Gastrocnemius medialis (tissue), 4 donors: ENCODE measurements at regions not wholly inside any gene's neighbourhood (a gene's known extent, or its start where the extent isn't known, plus 50 kb on each side); places are given as distances from the start of the nearest gene placed in this dataset.

Experiments
- CTCF ChIP-seq, 5 experiments: fragments of 450-650 bp in 3 of 5; fragments of 200-600 bp in 2 of 5; sonication (generic) in 2 of 5; IDR thresholded peaks in 4 of 5; conservative IDR thresholded peaks in 1 of 5; 1 replicate in 4 of 5; 2 replicates in 1 of 5; pipeline ENCODE4 v1.5.1; 2016 to 2019; ENCODE audit warnings: antibody characterized with exemption in 5 of 5, mild to moderate bottlenecking in 3 of 5, moderate library complexity in 3 of 5
- POLR2A ChIP-seq, 2 donors: fragments of 450-650 bp; IDR thresholded peaks; one replicate each; pipeline ENCODE4 v1.6.1; 2017; ENCODE audit warnings: antibody characterized with exemption in 2 of 2, mild to moderate bottlenecking in 2 of 2, moderate library complexity in 2 of 2

- no peak for TF ChIP-seq CTCF (IDR thresholded peaks at IDR 0.05 in 4 of 5, conservative IDR thresholded peaks at IDR 0.05 in 1 of 5)
- no peak for TF ChIP-seq POLR2A (IDR thresholded peaks at IDR 0.05)
Measured at GRCh38 chr10:111836064-111836463, 347.5 kb downstream of the GPAM start.
